ENCODE measurements at regions not wholly inside any gene's neighbourhood (a gene's known extent, or its start where the extent isn't known, plus 50 kb on each side); places are given as distances from the start of the nearest gene placed in this dataset.

DNA sequence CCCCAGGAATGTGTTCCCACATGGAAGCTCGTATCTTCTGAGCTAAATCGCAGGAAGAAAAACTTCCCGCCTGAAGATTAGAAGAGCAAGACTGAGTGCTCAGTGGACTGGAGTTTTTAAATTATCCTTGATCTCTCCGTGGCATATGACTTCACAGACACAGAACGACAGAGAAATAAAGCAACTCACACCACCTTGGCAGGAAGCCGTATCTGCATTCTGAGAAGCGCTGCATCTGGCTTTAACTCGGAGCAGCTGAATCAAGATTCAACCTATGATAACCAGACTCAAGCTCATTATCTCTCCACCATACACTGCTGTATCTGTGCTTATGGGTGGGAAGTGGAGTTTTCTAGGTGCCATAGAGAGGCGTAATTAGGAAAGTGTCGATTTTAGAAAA is 1482.7 kb downstream of the AACS start:
- no peak overlapping the region for H3K27ac ChIP-seq (ENCODE audit: low read depth, low read length)
- TF ChIP-seq, protein P1, sequence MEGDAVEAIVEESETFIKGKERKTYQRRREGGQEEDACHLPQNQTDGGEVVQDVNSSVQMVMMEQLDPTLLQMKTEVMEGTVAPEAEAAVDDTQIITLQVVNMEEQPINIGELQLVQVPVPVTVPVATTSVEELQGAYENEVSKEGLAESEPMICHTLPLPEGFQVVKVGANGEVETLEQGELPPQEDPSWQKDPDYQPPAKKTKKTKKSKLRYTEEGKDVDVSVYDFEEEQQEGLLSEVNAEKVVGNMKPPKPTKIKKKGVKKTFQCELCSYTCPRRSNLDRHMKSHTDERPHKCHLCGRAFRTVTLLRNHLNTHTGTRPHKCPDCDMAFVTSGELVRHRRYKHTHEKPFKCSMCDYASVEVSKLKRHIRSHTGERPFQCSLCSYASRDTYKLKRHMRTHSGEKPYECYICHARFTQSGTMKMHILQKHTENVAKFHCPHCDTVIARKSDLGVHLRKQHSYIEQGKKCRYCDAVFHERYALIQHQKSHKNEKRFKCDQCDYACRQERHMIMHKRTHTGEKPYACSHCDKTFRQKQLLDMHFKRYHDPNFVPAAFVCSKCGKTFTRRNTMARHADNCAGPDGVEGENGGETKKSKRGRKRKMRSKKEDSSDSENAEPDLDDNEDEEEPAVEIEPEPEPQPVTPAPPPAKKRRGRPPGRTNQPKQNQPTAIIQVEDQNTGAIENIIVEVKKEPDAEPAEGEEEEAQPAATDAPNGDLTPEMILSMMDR (IDR thresholded peaks at IDR 0.05; ENCODE audit: extremely low read depth, low read depth, low read length) = no peak
- H3K79me2 ChIP-seq (ENCODE audit: insufficient read depth, low read length) = no peaks in the 10 kb centered on the region
- no peaks in the 10 kb centered on the region for H3K36me3 ChIP-seq (ENCODE audit: insufficient read depth, low read length)
- no peak overlapping the region for H2AFZ ChIP-seq (ENCODE audit: low read length)
- H4K20me1 ChIP-seq (ENCODE audit: insufficient read depth, low read length) = no peaks in the 10 kb centered on the region
- no peak for DNase-seq (ENCODE audit: insufficient read length, low spot score, missing footprints)
- no peaks in the 10 kb centered on the region for H3K4me1 ChIP-seq (ENCODE audit: insufficient read depth, low read length)
- H3K9me3 ChIP-seq (ENCODE audit: low read depth, low read length) = no peaks in the 10 kb centered on the region
- H3K4me3 ChIP-seq (ENCODE audit: insufficient read depth, low read length) = no peak overlapping the region
- H3K4me2 ChIP-seq (ENCODE audit: insufficient read depth, low read length) = no peak overlapping the region
- H3K27me3 ChIP-seq (ENCODE audit: insufficient read depth, low read length) = no peaks in the 10 kb centered on the region

DNA sequence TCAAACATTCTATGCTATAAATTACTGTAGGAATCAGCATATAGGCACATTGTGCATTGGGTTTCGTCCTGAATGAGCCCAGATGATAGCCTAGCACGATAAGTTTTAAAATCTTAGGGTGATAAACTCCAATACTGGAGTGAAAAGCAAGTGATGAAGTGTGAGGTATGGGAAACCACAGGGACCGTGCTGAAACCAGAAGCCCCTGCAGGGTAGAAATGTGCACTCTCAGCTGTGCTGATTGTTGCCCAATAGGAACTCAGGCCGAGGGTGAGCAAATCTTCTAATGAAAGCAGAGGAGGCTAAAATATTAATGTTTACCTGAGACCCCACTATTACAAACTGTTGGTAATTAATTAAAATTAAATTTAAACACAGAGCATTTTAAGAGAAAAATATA is 1486.6 kb downstream of the AACS start:
- Histone ChIP-seq H3K36me3 (ENCODE audit: insufficient read depth, low read length) (no peaks in the 10 kb centered on the region), H3K4me1 (ENCODE audit: insufficient read depth, low read length) (no peaks in the 10 kb centered on the region), H3K9me3 (ENCODE audit: low read depth, low read length) (no peaks in the 10 kb centered on the region), H4K20me1 (ENCODE audit: insufficient read depth, low read length) (no peaks in the 10 kb centered on the region), H3K4me2 (ENCODE audit: insufficient read depth, low read length) (no peak overlapping the region), H3K4me3 (ENCODE audit: insufficient read depth, low read length) (no peak overlapping the region), H2AFZ (ENCODE audit: low read length) (no peak overlapping the region), H3K79me2 (ENCODE audit: insufficient read depth, low read length) (no peaks in the 10 kb centered on the region), H3K27me3 (ENCODE audit: insufficient read depth, low read length) (no peaks in the 10 kb centered on the region), H3K27ac (ENCODE audit: low read depth, low read length) (no peak overlapping the region)
- TF ChIP-seq, protein P1 (IDR thresholded peaks at IDR 0.05; ENCODE audit: extremely low read depth, low read depth, low read length) = no peak
- DNase-seq (ENCODE audit: insufficient read length, low spot score, missing footprints) = no peak

DNA sequence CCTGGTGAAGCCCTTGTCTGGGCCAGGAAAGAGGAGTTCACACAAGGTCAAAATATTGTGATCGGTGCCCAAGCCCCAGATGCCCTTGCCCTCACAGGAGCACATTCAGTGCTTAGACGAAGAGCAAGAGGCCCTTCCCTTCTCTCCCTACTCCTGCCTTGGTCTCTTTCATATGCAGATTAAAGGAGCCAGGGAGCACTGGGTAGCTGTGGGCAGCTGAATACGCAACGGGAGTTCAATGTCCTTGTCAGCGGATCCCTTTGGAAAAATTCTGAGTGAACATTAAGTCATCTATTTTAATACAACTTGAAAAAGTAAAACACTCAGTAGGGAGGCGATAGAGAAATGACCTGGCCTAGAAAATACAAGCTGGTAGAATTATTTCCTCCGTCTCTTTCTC is 1489.4 kb downstream of the AACS start:
- no peak overlapping the region for H3K4me2 ChIP-seq (ENCODE audit: insufficient read depth, low read length)
- H3K9me3 ChIP-seq (ENCODE audit: low read depth, low read length) = no peaks in the 10 kb centered on the region
- no peak overlapping the region for H3K4me3 ChIP-seq (ENCODE audit: insufficient read depth, low read length)

DNA sequence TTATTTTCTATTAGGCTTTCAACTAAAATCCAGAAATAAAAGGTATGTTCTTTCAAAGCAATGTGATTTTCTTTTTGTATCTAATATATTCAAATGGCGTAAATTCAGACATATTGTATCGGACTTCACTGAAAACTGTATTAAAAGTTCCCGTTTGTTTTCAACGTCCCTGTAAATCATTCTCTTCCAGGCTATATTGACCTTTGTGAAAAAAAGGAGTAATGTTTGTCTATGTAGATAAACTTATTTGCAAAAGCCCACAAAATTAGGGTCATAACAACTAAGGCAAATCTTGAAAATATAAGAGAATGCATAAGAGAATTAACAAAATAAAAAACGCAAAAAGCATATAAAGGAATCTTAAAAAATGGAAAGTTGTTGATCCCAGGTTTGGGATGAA is 1492.4 kb downstream of the AACS start:
- Histone ChIP-seq H3K4me2 (ENCODE audit: insufficient read depth, low read length) (no peak overlapping the region), H3K9me3 (ENCODE audit: low read depth, low read length) (no peaks in the 10 kb centered on the region), H3K27ac (ENCODE audit: low read depth, low read length) (no peak overlapping the region), H4K20me1 (ENCODE audit: insufficient read depth, low read length) (no peaks in the 10 kb centered on the region), H3K4me1 (ENCODE audit: insufficient read depth, low read length) (no peaks in the 10 kb centered on the region), H3K79me2 (ENCODE audit: insufficient read depth, low read length) (no peaks in the 10 kb centered on the region), H3K27me3 (ENCODE audit: insufficient read depth, low read length) (no peaks in the 10 kb centered on the region), H3K36me3 (ENCODE audit: insufficient read depth, low read length) (no peaks in the 10 kb centered on the region), H3K4me3 (ENCODE audit: insufficient read depth, low read length) (no peak overlapping the region), H2AFZ (ENCODE audit: low read length) (no peak overlapping the region)
- TF ChIP-seq, protein P1 (IDR thresholded peaks at IDR 0.05; ENCODE audit: extremely low read depth, low read depth, low read length) = no peak
- no peak for DNase-seq (ENCODE audit: insufficient read length, low spot score, missing footprints)

More for the DNA sequence above, 1489.4 kb downstream of the AACS start:
- Histone ChIP-seq H4K20me1 (ENCODE audit: insufficient read depth, low read length) (no peaks in the 10 kb centered on the region), H3K4me1 (ENCODE audit: insufficient read depth, low read length) (no peaks in the 10 kb centered on the region), H2AFZ (ENCODE audit: low read length) (no peak overlapping the region), H3K27ac (ENCODE audit: low read depth, low read length) (no peak overlapping the region), H3K27me3 (ENCODE audit: insufficient read depth, low read length) (no peaks in the 10 kb centered on the region), H3K79me2 (ENCODE audit: insufficient read depth, low read length) (no peaks in the 10 kb centered on the region), H3K36me3 (ENCODE audit: insufficient read depth, low read length) (no peaks in the 10 kb centered on the region)
- TF ChIP-seq, protein P1 (IDR thresholded peaks at IDR 0.05; ENCODE audit: extremely low read depth, low read depth, low read length) = no peak
- DNase-seq (ENCODE audit: insufficient read length, low spot score, missing footprints) = no peak
